Choroid plexus epithelial cell (primary cell): ENCODE measurements at regions not wholly inside any gene's neighbourhood (a gene's known extent, or its start where the extent isn't known, plus 50 kb on each side); places are given as distances from the start of the nearest gene placed in this dataset.

Experiments
- DNase-seq: peaks from one replicate; pipeline ENCODE4 v3.0.0-alpha.2; 2010; ENCODE audit warnings: low read depth
- H3K4me3 ChIP-seq: 2 replicates; pipeline ENCODE4 v1.5.1; 2011; ENCODE audit warnings: low read depth, mild to moderate bottlenecking, control low read depth, low read length, moderate library complexity
- TF ChIP-seq, protein P1 (sequence below): conservative IDR thresholded peaks from 2 replicates; pipeline ENCODE4 v1.5.1; 2011; ENCODE audit warnings: low read depth, mild to moderate bottlenecking, control low read depth, inconsistent platforms, low read length, moderate library complexity

GRCh38 chr14:66404051-66404545 is 82.1 kb upstream of the CCDC196 start:
- no peak overlapping the region for H3K4me3 ChIP-seq
- no peak for DNase-seq
- TF ChIP-seq, protein P1, sequence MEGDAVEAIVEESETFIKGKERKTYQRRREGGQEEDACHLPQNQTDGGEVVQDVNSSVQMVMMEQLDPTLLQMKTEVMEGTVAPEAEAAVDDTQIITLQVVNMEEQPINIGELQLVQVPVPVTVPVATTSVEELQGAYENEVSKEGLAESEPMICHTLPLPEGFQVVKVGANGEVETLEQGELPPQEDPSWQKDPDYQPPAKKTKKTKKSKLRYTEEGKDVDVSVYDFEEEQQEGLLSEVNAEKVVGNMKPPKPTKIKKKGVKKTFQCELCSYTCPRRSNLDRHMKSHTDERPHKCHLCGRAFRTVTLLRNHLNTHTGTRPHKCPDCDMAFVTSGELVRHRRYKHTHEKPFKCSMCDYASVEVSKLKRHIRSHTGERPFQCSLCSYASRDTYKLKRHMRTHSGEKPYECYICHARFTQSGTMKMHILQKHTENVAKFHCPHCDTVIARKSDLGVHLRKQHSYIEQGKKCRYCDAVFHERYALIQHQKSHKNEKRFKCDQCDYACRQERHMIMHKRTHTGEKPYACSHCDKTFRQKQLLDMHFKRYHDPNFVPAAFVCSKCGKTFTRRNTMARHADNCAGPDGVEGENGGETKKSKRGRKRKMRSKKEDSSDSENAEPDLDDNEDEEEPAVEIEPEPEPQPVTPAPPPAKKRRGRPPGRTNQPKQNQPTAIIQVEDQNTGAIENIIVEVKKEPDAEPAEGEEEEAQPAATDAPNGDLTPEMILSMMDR, result no peak

- DNase-seq, result peak; percentile 59
- TF ChIP-seq, protein P1, result no peak
- H3K4me3 ChIP-seq, result no peak overlapping the region
These were observed 81.0 kb upstream of the CCDC196 start for GRCh38 chr14:66405158-66405557.

DNA sequence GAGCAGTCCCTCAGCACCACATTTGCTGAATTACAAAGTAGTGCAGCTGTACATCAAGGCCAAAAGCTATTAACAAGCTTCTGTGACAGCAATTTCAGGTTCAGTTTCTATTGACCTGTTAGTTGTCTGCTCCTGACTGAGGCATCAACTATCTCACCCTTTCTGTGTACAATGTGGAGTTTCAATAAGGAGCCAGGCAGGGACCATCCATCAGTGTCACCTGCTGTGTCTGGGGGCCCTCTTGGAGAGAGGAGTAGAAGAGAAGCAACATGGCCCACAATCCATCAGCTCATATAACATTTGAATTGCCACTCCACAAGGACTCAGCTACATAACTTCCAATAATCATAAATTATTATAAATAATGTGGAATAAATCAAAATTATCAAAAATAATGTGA is 72.3 kb upstream of the CCDC196 start:
- no peak for DNase-seq
- TF ChIP-seq, protein P1, result no peak
- H3K4me3 ChIP-seq, result no peak overlapping the region

GRCh38 chr14:66414511-66414910 is 71.7 kb upstream of the CCDC196 start:
- no peak for DNase-seq
- TF ChIP-seq, protein P1, result no peak
- no peak overlapping the region for H3K4me3 ChIP-seq

GRCh38 chr14:66420251-66421006 is 65.7 kb upstream of the CCDC196 start:
- TF ChIP-seq, protein P1, result no peak
- DNase-seq, result no peak

GRCh38 chr14:66421990-66422946 is 63.9 kb upstream of the CCDC196 start:
- H3K4me3 ChIP-seq, result no peak overlapping the region
- TF ChIP-seq, protein P1, result no peak
- no peak for DNase-seq

More at GRCh38 chr14:66420251-66421006, 65.7 kb upstream of the CCDC196 start:
- H3K4me3 ChIP-seq, result no peak overlapping the region
